Frontal cortex (tissue), 3 donors: ENCODE measurements at regions not wholly inside any gene's neighbourhood (a gene's known extent, or its start where the extent isn't known, plus 50 kb on each side); places are given as distances from the start of the nearest gene placed in this dataset.

ENCODE experiments used
- DNase-seq, 2 donors: peaks; one replicate each; pipeline ENCODE4 v3.0.0; 2012; ENCODE audit warnings: low spot score in 2 of 2
- FAIRE-seq: peaks from 2 replicates; lab custom pipeline; 2012; peaks lifted over from hg19 to GRCh38; lab: Jason Lieb, UNC
- donor health status: control.
- donor health status: control.
- donor health status: control.

DNA sequence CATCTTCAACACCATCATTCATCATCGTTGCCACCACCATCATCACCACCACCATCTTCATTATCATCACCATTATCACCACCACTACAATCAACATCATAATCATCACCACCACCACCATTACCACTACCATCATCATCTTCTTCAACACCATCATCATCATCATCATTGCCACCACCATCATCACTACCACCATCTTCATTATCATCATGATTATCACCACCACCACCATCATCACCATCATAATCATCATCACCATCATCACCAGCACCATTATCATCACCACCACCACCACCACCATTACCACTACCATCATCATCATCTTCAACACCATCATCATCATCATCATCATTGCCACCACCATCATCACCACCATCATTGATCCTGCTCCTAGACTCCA lies 112.7 kb downstream of the OAT start:
- FAIRE-seq: no peak

DNA sequence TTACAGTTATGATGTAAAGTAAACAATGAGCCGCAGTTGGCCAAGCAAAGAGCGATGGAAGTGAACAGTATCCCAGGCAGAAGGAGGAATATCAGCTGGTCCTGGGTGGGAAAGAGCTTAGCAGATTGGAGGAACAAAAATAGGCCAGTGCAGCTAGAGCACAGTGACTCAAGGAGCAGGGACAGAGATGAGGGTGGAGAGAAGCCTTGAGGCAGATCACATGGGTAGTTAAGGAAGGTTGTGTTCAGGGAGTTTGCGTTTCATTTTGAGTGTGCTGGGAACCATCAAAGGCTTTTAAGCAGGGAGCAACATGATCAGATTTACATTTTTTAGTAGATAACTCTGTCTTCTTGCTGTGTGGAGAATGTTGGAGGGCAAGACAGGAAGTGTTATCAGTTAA lies 113.6 kb downstream of the OAT start:
- FAIRE-seq (no peak), DNase-seq (no peak)

More for the DNA sequence above, 112.7 kb downstream of the OAT start:
- DNase-seq: no peak

DNA sequence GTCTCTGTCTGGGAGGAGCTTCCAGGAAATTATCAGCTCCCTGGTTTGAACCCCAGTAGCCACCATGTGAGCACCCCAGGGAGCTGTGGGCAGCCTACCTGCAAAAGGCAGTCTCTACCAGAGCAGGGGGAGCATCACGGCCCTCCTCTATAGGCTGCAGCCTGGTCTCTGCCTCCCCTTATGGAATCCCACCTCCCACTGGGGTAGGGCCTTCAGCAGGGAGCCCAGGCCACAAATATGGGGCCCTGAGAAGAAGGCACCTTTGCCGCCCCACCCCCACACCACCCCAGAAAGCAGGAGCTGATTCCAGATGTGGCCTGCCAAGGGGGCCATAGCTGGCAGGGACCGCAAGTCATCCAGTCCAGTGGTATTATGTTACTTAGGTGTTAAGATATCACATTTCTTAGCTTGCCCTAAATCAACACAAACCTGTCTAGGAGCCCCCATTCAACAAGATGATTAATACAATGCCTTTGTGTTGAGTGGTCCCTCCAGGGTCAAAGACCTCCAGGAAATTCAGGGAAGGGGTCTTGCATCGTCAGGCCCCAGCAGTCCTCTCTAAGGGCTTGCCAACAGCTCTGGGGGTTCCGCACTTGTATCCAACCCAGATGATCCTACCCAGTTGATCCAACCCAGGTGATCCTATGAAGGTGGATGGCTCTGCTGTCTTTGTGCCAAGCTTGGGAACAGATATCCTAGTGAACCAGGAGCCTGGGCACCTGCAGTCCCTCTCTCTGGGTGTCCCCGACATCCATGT lies 114.9 kb downstream of the OAT start:
- FAIRE-seq (no peak), DNase-seq (no peak)

DNA sequence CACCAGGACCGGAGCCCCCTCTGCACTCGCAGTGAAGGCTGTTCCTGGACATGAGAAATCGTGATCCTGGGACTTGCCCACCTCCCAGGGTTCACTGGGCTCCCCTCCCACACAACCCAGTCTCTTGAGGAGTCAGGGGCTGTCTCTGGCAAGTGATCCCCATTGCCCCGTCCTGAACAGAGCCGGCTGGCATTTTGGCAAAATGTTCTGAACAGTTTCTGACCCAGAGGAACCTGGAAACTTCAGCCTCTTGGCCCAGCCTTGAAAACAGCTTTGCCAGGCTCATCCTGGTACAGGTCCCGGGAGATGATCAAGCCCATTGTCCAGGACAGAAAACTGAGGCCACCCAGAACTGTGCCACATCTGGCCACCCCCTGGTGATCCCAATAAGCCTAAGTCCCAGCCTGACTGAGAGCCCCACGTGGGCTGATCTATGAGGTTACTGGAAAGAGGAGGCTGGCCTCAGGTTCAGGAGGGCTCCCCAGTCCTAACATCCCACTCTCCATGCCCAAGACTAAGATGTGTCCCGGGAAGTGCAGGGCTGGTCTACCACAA lies 115.7 kb downstream of the OAT start:
- DNase-seq: no peak
- no peak for FAIRE-seq

DNA sequence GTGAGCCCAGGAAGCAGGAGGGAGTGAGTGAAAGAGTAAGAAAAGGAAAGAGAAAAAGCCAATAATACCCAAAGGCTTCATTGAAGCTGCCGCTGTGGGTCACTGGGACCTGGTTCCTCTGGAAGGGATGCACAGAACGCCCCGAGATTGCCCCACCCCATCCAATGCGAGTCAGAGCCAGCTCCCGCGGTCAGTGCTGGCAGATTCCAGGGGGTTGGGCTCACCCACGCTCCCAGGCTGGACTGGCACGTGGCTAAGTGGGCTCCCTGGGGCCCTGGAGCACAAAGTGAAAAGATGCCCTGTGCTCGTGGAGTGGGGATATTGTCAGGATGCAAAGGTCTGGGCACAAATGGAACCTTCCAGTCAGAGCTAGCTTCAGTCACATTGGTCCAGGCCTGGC lies 117.0 kb downstream of the OAT start:
- FAIRE-seq (no peak), DNase-seq (no peak)

DNA sequence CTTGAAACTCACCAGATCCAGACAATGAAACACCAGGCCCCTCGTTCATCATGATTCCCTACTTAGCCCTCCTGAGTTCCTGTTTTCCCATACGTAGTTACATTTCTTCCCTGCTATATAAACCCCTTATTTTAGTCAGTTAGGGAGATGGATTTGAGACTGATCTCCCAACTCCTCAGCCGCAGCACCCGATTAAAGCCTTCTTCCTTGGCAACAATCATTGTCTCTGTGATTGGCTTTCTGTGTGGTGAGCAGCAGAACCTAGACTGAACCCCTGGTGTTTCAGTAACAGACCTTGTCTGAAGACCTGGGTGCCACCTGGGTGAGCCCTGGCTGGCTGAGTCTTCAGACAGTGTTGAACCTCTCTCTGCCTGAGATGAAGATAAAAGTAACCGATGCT lies 118.0 kb downstream of the OAT start:
- no peak for FAIRE-seq

DNA sequence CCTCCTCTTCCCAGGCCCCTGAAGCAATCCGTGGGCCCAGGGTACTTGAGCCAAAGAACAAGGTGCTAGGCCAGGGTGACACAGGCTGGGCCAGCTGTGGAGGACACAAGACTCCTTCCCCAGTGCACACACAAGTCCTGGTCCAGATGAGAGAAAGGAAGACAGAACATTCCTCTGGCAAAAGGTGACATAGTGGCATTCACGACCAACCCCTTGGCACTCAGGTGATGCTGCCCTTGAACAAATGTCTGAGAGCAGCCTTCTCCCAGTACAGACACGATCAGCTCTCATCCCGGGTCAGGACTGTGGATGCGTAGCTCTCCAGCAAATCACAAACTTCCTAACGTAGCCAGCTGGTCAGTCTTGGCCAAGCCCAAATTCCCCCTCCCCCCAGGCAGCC lies 118.5 kb downstream of the OAT start:
- DNase-seq (no peak), FAIRE-seq (no peak)

More for the DNA sequence above, 118.0 kb downstream of the OAT start:
- DNase-seq: no peak

DNA sequence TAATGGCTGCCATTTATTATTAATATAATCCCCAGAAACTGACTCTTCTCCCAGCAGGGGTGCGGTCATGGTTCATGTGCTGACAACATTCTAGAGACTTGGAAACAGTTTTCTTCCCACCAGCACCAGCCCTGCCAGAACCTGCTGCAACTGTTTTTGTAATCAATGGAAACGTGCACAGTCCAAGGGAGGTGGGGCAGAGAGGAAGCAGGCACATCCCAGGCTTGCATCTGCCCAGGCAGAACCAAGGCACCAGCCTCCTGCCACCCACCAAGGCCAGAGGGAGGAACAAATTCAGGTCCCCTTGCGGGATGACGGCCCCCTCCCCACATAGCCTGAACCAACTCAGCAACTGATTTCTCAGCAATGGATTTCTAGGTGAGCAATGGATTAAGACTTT lies 119.0 kb downstream of the OAT start:
- DNase-seq (no peak), FAIRE-seq (no peak)

DNA sequence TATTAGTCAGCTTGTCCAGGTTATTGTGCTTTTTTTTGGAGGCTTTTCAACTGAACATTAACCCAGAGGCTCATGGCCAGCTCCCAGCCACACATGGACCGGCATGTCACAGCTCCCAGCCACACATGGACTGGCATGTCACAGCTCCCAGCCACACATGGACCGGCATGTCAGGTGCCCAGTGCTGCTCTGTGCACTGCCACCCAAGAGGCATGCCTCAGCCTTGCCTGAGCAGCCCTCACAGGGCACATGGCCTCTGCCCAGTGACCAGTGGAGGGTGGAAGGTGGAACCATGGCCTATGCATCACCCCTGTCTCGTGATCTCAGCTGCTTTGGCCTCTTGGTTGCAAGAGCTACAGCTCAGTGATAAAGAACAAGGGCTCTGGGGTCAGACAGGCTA lies 119.8 kb downstream of the OAT start:
- DNase-seq (no peak), FAIRE-seq (no peak)

DNA sequence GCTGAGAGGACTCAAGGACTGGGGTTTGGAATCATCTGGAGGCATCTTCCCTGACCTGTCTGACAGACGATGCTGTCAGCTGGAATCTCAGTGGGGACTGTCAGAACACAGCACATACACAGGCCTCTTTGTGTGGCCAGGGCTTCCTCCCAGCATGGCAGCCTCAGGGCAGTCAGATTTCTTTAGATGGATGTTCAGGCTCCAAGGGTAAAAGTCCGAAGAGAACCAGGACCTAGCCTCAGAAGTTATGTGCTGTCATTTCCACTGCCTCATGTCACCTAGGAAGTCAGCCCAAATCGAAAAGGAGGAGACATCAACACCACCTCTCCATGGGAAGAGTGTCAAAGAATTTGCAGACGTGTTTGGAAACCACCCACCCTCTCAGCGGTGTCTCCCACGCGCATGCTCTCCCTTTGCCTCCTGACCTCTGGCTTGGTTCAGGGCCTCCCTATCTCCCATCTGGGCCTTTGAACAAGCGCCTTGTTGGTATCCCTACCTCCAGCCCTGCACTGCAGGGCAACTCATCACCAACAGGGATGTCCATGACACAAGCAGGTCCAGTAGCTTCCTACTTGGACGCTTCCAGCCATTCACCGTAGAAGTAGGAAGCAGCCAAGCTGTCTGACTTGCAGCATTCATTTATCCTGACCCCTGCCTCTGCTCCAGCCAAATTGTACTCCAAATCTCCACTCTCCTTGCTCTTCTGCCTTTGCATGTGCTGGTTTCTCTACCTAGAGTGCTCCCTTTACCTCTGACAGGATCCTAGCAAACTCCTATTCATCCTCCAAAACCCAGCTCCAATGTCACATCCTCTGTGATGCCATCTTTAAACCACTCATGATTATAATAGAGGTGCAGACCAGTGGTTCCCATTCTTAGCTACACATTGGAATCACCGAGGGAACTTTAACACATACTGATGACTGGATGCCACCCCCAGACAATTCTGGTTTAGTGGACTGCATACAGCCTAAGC lies 121.6 kb downstream of the OAT start:
- DNase-seq (no peak), FAIRE-seq (no peak)

DNA sequence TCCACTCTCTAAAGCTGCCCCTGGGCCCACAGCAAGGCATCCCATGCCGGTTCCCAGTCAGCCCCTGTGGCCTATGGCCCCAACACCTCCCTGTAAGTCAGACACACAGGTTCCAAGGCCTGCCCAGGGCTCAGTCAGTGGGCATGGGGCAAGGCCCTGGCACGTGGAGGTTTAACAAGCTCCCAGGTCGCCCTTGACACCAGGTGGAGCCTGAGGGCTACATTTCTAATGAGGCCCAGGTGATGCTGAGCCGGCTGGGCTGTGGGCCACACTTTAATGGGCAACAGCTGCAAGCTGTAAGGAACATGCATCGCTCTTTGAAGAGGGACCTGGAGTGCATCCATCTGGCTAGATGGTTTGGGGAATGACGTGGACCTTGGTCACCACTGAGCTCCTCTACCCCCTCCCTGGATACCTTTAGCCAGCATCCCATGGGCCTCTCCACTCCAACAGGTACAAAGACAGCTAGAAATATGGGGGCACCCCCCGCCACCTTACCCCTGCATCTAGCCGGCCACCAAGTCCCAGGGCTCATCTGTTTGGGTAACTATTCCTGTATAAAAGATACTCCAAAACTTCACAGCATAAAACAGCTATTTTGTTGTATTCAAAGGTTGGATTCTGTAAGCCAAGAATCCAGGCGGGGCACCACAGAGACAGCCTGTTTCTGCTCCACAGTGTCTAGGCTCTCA lies 122.5 kb downstream of the OAT start:
- no peak for DNase-seq
- no peak for FAIRE-seq

DNA sequence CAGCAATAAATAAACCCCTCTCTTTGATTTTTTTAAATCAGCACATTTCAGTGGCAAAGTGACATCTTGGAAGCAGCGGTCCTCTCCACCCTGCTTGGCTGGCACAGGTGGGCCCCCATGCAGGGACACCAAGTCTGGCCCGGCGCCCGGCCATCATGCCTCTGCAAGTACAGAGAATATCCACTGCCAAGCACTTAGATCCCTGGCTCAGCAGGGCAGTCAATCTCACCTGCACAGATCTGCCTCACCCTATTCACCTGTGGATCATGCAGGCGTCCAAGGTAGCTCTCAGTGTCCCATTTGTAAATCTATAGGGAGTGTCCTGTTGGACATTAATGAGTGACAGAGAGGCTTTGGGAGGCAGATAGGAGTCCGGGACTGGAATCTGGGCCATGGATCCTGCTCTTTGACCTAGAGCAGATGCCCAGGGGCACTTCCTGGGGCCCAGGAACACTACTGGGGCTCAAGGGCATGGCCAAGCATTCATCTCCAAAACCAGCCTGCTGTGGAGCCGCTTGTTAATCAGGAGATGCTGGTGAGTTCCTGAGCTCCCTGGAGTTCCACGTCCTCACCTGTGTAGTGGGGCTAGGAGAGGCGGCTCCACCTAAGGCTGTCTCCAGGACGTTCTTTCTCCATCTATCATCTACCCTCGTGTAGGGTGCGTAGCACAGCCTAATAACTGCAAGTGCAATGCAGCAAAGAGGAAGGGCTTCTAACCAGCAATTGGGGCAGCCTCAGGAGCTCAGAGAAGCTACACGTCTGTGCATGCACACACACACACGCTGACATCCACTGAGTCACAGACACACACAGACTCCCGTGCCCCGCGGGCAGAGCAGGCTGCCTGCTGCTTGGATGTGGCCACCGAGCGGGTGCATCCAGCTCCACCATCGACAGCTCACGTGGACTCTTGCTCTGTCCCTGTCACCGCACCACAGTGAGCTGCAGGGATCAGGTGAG lies 123.6 kb downstream of the OAT start:
- DNase-seq (no peak), FAIRE-seq (no peak)

DNA sequence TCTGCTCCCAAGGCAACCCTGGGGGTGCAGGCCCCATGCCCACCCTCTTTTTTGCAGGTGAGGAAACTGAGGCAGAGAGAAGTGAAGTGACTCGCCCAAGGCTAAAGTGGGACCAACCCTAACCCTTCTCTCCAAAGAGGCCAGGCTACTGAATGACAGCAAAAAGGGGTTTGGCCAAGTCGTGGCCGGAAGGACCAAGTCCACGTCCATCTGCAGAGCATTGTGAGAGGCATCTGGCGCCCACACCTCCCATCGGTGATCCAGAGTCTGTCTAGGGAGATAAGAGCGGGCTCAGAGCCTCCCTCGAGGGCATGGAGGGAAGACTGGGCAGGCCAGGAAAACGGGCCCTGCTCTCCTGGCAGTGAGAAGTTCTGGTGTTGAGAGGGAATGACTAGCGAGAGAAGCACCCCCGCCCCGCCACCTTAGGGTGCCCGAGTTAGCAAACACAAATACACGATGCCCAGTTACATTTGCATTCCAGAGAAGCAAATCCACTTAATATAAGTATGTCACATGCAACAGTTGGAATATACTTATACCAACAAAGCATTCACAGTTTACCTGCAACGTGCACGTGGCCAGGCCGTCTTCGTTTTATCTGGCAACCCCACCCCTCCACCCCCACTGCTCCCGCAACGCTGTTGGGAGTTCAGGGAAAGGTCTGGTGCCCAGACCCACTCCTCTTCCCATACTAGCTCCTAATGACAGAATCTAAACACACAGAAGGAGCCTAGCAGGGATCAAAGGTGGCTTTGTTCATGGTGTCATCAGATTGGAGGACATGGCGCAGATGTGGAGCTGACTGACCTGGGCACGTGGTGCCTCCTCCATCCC lies 124.9 kb downstream of the OAT start:
- FAIRE-seq (no peak), DNase-seq (no peak)

DNA sequence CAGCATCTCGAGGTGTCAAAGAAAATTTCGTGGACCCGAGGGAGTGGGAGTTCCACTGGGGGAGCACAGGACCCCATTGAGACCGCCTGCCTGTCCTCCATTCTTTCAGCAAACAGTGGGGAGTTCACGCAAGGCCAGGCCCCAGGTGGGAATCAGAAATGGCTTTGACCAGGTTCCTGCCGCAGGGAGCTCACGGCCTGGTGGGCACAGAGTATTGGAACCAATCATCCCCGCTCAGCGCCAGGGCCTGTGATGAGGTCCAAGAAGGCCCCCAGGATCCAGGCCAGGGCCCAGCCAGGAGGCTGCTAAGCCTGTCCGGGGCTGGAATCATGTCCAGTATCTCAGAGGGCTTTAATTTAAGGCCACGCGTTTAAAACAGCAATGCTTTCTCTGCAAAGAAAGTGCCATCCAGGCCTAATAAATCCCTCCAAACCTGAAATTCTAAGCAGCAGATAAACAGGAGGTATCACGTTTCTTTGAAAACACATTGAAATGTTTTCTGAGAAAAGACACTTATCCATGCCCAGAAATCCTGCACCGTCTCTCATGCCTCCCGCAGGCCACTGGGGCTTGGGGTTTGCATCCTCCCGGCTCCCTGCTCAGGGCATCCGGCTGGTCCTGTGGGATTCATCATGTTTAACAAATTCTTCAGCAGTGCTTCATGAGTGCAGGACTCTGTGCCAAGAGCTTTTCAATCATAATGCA lies 125.7 kb downstream of the OAT start:
- DNase-seq (no peak), FAIRE-seq (no peak)

DNA sequence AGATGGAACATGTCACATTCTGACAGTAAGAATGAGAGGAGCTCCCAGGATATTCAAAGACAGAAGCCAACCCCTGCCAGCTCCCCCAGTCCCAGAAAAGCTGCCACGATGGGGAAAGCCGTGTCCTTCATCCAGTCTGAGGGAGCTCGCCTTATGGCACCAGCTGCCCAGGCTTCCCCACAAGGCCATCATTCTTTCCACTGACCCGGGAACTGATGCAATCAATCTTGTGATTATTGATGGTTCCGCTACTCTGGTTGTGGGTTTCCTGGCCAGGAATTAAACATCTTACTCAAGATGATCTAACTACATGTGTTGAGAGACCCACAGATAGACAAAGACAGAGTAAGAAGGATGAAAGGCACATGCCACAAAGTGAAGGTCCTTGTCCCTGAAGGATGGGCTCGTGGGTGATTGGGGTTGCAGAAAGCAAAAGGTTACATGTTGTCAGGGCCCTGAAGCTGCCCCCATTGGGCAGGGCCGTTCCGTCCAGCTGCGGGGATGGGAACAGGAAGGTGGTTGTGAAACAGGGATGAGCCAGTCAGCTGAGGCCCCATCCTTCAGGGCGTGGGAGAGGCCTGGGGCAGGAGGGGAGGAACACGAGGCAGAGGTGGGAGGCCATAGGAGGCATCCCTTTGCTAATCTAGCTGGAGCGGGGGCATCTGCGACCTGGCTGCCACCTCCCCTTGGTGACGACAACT lies 127.6 kb downstream of the OAT start:
- DNase-seq: no peak
- FAIRE-seq: no peak

DNA sequence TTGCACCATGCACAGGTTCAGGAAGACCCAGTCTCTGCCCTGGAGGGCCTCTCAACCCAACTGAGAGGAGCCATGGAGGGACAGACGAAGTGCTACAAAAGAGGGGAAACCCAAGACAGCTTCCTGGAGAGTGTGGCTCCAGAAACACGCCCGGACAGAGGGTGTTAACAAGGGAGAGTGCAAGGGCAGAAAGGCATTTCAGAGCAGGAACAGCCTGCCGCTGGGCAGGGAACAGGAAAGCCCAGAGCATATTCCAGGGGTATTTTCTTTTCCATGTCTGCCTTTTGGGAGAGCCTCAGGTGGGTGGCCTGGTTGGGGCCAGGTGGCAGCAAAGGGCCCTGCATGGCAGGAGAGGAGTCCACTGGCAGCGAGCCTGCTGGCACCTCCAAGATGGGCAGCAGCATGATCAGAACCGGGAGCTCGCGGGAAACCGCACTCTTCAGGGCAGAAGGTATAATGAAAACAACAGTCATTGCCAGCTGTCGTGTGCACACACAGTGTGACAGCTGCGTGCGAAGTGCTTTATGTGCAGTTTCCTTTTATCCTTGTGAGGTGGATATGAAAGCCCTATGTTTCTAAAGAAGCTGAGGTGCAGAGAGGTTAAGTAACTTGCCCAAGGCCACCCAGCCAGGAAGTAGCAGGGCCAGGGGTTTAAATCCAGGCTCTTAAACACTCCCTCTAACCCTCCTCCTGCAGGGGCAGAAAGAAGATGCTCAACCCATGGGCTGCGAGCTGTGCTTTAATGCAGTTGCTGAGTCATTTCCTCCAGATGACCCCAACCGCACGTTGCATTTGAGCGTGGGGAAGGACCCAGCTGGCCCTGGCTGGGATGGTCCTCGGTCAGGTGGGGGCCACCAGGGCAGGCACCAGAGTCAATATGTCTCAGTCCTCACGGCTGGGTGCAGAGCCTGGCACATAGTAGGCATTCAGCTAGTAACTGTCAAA lies 128.6 kb downstream of the OAT start:
- FAIRE-seq (no peak), DNase-seq (no peak)
